ENCODE measurements at regions not wholly inside any gene's neighbourhood (a gene's known extent, or its start where the extent isn't known, plus 50 kb on each side); places are given as distances from the start of the nearest gene placed in this dataset.

DNA sequence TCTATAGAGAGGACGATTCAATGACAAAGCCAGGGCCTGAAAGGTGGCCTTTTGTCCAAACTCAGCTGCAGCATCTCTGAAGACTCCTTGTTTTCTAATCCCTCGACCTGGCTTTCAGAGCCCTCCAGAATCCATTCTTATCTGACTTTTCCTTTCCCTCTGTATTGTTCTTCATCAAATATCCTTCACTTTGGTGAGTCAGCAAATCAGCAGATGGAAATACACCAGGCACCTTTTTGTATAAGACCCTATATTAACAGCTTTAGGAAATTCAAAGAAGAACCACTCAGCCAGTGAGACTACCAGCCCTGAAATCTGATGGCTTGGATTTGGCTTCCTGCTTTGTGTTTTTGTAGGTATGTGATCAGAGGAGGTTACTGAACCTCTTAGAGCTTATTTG, 81.9 kb upstream of the RAB11FIP2 start:
- H3K4me3 ChIP-seq (ENCODE audit: low read depth in 1 of 2, low read length in 2 of 2): no peak overlapping the region
- no peaks in the 10 kb centered on the region for H3K9me3 ChIP-seq (ENCODE audit: control insufficient read depth in 1 of 2, low read length in 2 of 2)
- H3K27me3 ChIP-seq (ENCODE audit: low read depth, low read length): no peaks in the 10 kb centered on the region
- no peaks in the 10 kb centered on the region for H3K4me1 ChIP-seq (ENCODE audit: control insufficient read depth in 1 of 2, insufficient read depth in 2 of 2, low read length in 2 of 2)
- H3K36me3 ChIP-seq (ENCODE audit: control insufficient read depth in 1 of 2, insufficient read depth in 2 of 2, low read length in 2 of 2): no peaks in the 10 kb centered on the region
- H3K27ac ChIP-seq (ENCODE audit: low read length): no peak overlapping the region

- Histone ChIP-seq H3K36me3 (ENCODE audit: control insufficient read depth in 1 of 2, insufficient read depth in 2 of 2, low read length in 2 of 2) (no peaks in the 10 kb centered on the region), H3K27me3 (ENCODE audit: low read depth, low read length) (no peaks in the 10 kb centered on the region), H3K9me3 (ENCODE audit: control insufficient read depth in 1 of 2, low read length in 2 of 2) (no peaks in the 10 kb centered on the region), H3K4me3 (ENCODE audit: low read depth in 1 of 2, low read length in 2 of 2) (no peak overlapping the region), H3K27ac (ENCODE audit: low read length) (no peak overlapping the region), H3K4me1 (ENCODE audit: control insufficient read depth in 1 of 2, insufficient read depth in 2 of 2, low read length in 2 of 2) (peaks cover 0 to 7% of the 10 kb centered on the region in 2 donors)
Measured at GRCh38 chr10:118118716-118119115, 72.0 kb upstream of the RAB11FIP2 start.

GRCh38 chr10:118116715-118117449, 70.1 kb upstream of the RAB11FIP2 start:
- no peaks in the 10 kb centered on the region for H3K36me3 ChIP-seq (ENCODE audit: control insufficient read depth in 1 of 2, insufficient read depth in 2 of 2, low read length in 2 of 2)
- peak overlapping the region in 1 of 2 donors; percentile 14 for H3K4me3 ChIP-seq (ENCODE audit: low read depth in 1 of 2, low read length in 2 of 2)
- no peaks in the 10 kb centered on the region for H3K27me3 ChIP-seq (ENCODE audit: low read depth, low read length)
- no peak overlapping the region for H3K27ac ChIP-seq (ENCODE audit: low read length)
- H3K9me3 ChIP-seq (ENCODE audit: control insufficient read depth in 1 of 2, low read length in 2 of 2): no peaks in the 10 kb centered on the region
- H3K4me1 ChIP-seq (ENCODE audit: control insufficient read depth in 1 of 2, insufficient read depth in 2 of 2, low read length in 2 of 2): peaks cover 0 to 7% of the 10 kb centered on the region in 2 donors

DNA sequence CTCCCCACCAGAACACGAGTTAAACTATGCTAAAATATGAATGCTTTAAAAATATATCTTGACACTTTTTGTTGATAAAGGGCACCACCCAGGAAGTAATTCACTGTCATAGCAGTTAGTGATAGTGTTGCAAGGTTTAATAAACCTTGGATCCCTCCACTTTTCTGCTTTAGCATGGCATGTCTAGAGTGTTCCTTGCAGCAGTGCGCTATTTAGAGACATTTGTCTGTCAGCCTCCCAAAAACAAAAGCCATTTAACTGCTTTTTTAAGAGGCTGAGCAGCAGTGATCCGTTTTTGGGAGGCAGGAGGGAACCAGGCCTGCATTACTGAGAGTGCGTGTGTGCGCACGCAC, 69.6 kb upstream of the RAB11FIP2 start:
- no peaks in the 10 kb centered on the region for H3K9me3 ChIP-seq (ENCODE audit: control insufficient read depth in 1 of 2, low read length in 2 of 2)
- H3K27ac ChIP-seq (ENCODE audit: low read length): no peak overlapping the region
- H3K36me3 ChIP-seq (ENCODE audit: control insufficient read depth in 1 of 2, insufficient read depth in 2 of 2, low read length in 2 of 2): no peaks in the 10 kb centered on the region
- no peaks in the 10 kb centered on the region for H3K27me3 ChIP-seq (ENCODE audit: low read depth, low read length)
- peaks cover 0 to 7% of the 10 kb centered on the region in 2 donors for H3K4me1 ChIP-seq (ENCODE audit: control insufficient read depth in 1 of 2, insufficient read depth in 2 of 2, low read length in 2 of 2)
- H3K4me3 ChIP-seq (ENCODE audit: low read depth in 1 of 2, low read length in 2 of 2): peak overlapping the region in 1 of 2 donors; percentile 14

DNA sequence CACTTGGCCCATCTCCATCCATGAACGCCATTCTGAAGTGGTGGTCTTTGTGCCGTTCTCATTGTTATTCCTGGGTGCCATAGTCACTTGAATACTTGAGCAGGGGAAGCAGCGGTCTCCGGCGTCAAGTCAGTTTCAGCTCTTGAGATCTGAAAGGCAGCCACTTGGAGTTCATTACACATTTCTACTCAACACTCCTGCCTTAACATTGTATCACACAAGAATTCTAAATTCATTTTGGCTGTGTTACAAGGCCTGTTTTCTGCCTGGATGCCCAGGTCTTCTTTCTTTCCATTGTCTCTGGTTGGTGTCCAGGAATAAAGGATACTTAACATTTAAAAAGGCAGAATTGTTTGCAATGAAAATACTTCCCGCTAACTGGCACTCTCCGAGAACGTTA, 69.0 kb upstream of the RAB11FIP2 start:
- peaks cover 0 to 7% of the 10 kb centered on the region in 2 donors for H3K4me1 ChIP-seq (ENCODE audit: control insufficient read depth in 1 of 2, insufficient read depth in 2 of 2, low read length in 2 of 2)
- no peak overlapping the region for H3K27ac ChIP-seq (ENCODE audit: low read length)
- no peaks in the 10 kb centered on the region for H3K9me3 ChIP-seq (ENCODE audit: control insufficient read depth in 1 of 2, low read length in 2 of 2)
- no peaks in the 10 kb centered on the region for H3K36me3 ChIP-seq (ENCODE audit: control insufficient read depth in 1 of 2, insufficient read depth in 2 of 2, low read length in 2 of 2)
- H3K27me3 ChIP-seq (ENCODE audit: low read depth, low read length): no peaks in the 10 kb centered on the region
- H3K4me3 ChIP-seq (ENCODE audit: low read depth in 1 of 2, low read length in 2 of 2): no peak overlapping the region

DNA sequence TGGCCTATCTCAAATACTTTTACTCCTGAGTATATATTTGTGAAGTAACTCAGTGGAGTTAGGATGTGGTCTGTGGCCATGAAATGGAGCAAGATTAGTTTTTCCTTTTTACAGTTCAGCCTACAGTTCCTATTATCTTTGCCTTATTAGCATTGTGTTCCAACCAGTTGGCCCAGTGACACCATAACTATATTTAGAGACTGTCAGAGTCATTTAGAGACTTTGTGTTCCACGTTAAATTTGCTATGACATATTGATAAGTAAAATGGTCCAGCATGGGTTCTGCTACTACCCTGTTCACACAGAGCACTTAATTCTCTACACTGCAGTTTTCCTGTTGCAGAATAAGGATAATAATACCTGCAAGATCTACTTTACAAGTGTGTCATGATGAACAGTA, 68.3 kb upstream of the RAB11FIP2 start:
- Histone ChIP-seq H3K4me1 (ENCODE audit: control insufficient read depth in 1 of 2, insufficient read depth in 2 of 2, low read length in 2 of 2) (peaks cover 0 to 7% of the 10 kb centered on the region in 2 donors), H3K4me3 (ENCODE audit: low read depth in 1 of 2, low read length in 2 of 2) (no peak overlapping the region)

GRCh38 chr10:118112543-118113125, 65.9 kb upstream of the RAB11FIP2 start:
- H3K9me3 ChIP-seq (ENCODE audit: control insufficient read depth in 1 of 2, low read length in 2 of 2): no peaks in the 10 kb centered on the region
- peaks cover 0 to 7% of the 10 kb centered on the region in 2 donors for H3K4me1 ChIP-seq (ENCODE audit: control insufficient read depth in 1 of 2, insufficient read depth in 2 of 2, low read length in 2 of 2)
- H3K27me3 ChIP-seq (ENCODE audit: low read depth, low read length): no peaks in the 10 kb centered on the region
- no peak overlapping the region for H3K4me3 ChIP-seq (ENCODE audit: low read depth in 1 of 2, low read length in 2 of 2)
- no peaks in the 10 kb centered on the region for H3K36me3 ChIP-seq (ENCODE audit: control insufficient read depth in 1 of 2, insufficient read depth in 2 of 2, low read length in 2 of 2)
- no peak overlapping the region for H3K27ac ChIP-seq (ENCODE audit: low read length)

More for the DNA sequence above, 68.3 kb upstream of the RAB11FIP2 start:
- Histone ChIP-seq H3K27me3 (ENCODE audit: low read depth, low read length) (no peaks in the 10 kb centered on the region), H3K27ac (ENCODE audit: low read length) (no peak overlapping the region), H3K36me3 (ENCODE audit: control insufficient read depth in 1 of 2, insufficient read depth in 2 of 2, low read length in 2 of 2) (no peaks in the 10 kb centered on the region), H3K9me3 (ENCODE audit: control insufficient read depth in 1 of 2, low read length in 2 of 2) (no peaks in the 10 kb centered on the region)

DNA sequence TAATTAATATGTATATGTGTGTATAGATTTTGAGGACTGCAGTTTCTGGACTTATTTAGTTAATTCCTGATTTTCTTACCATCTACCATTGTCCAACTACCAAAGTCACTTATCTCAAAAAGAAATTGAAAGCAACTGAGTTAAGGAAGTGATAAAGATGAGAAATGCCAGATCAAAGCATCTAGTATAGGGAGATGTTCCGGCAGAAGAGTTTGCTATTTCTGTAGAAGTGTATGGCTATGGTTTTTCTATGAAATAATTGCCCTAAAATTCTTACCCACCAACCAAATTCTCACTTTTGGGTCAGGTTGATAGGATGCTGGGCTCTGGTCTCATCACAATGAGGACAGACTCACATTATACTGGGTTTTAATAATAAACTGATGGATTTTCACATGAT, 64.0 kb upstream of the RAB11FIP2 start:
- no peak overlapping the region for H3K4me3 ChIP-seq (ENCODE audit: low read depth in 1 of 2, low read length in 2 of 2)
- H3K9me3 ChIP-seq (ENCODE audit: control insufficient read depth in 1 of 2, low read length in 2 of 2): no peaks in the 10 kb centered on the region
- H3K36me3 ChIP-seq (ENCODE audit: control insufficient read depth in 1 of 2, insufficient read depth in 2 of 2, low read length in 2 of 2): no peaks in the 10 kb centered on the region
- H3K27ac ChIP-seq (ENCODE audit: low read length): no peak overlapping the region
- no peaks in the 10 kb centered on the region for H3K4me1 ChIP-seq (ENCODE audit: control insufficient read depth in 1 of 2, insufficient read depth in 2 of 2, low read length in 2 of 2)
- no peaks in the 10 kb centered on the region for H3K27me3 ChIP-seq (ENCODE audit: low read depth, low read length)

- no peak overlapping the region for H3K27ac ChIP-seq (ENCODE audit: low read length)
- no peaks in the 10 kb centered on the region for H3K9me3 ChIP-seq (ENCODE audit: control insufficient read depth in 1 of 2, low read length in 2 of 2)
- no peaks in the 10 kb centered on the region for H3K27me3 ChIP-seq (ENCODE audit: low read depth, low read length)
- H3K36me3 ChIP-seq (ENCODE audit: control insufficient read depth in 1 of 2, insufficient read depth in 2 of 2, low read length in 2 of 2): no peaks in the 10 kb centered on the region
- no peak overlapping the region for H3K4me3 ChIP-seq (ENCODE audit: low read depth in 1 of 2, low read length in 2 of 2)
- H3K4me1 ChIP-seq (ENCODE audit: control insufficient read depth in 1 of 2, insufficient read depth in 2 of 2, low read length in 2 of 2): no peaks in the 10 kb centered on the region
Measured at GRCh38 chr10:118108194-118109026, 61.7 kb upstream of the RAB11FIP2 start.

DNA sequence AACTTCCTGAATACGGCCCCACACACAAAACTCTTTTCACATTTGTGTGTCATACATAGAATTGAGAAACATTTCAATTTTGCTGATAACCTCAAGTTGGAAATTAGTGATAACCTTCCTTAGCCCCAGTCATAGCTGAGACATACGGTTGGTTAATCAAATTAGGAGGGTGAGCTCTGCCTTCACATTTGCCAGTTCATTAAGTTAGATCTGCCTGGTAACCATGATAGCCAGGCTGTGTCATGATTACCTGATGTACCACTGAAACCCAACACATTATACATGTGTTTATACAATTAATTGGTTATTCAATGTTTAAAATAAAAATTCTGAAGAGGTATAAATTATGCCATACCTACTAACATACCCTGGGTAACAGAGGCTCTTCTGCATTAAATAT, 60.8 kb upstream of the RAB11FIP2 start:
- H3K36me3 ChIP-seq (ENCODE audit: control insufficient read depth in 1 of 2, insufficient read depth in 2 of 2, low read length in 2 of 2): no peaks in the 10 kb centered on the region
- no peaks in the 10 kb centered on the region for H3K27me3 ChIP-seq (ENCODE audit: low read depth, low read length)
- no peak overlapping the region for H3K4me3 ChIP-seq (ENCODE audit: low read depth in 1 of 2, low read length in 2 of 2)
- H3K4me1 ChIP-seq (ENCODE audit: control insufficient read depth in 1 of 2, insufficient read depth in 2 of 2, low read length in 2 of 2): no peaks in the 10 kb centered on the region
- no peaks in the 10 kb centered on the region for H3K9me3 ChIP-seq (ENCODE audit: control insufficient read depth in 1 of 2, low read length in 2 of 2)
- no peak overlapping the region for H3K27ac ChIP-seq (ENCODE audit: low read length)

DNA sequence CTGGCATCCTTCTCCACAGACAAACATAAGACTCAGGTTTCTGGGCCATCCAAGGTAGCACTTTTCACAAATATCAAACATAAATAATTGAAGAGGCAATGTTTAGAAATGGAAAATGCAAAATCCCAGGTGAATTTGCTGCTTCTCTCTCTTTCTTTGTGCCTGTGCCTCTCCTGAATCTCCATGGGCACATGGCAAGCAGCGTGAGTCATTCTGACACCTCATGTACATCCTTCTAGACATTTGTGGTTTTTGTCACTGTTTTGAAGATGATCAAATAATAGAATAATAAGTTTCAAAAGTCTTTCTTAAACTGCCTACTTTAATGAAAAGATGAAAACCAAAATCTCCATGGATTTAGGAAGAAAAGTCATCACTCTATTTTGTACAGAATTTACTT, 60.3 kb upstream of the RAB11FIP2 start:
- no peaks in the 10 kb centered on the region for H3K36me3 ChIP-seq (ENCODE audit: control insufficient read depth in 1 of 2, insufficient read depth in 2 of 2, low read length in 2 of 2)
- no peaks in the 10 kb centered on the region for H3K9me3 ChIP-seq (ENCODE audit: control insufficient read depth in 1 of 2, low read length in 2 of 2)
- no peak overlapping the region for H3K27ac ChIP-seq (ENCODE audit: low read length)
- H3K27me3 ChIP-seq (ENCODE audit: low read depth, low read length): no peaks in the 10 kb centered on the region
- H3K4me1 ChIP-seq (ENCODE audit: control insufficient read depth in 1 of 2, insufficient read depth in 2 of 2, low read length in 2 of 2): no peaks in the 10 kb centered on the region
- H3K4me3 ChIP-seq (ENCODE audit: low read depth in 1 of 2, low read length in 2 of 2): no peak overlapping the region
